ENCODE measurements at regions not wholly inside any gene's neighbourhood (a gene's known extent, or its start where the extent isn't known, plus 50 kb on each side); places are given as distances from the start of the nearest gene placed in this dataset.

DNA sequence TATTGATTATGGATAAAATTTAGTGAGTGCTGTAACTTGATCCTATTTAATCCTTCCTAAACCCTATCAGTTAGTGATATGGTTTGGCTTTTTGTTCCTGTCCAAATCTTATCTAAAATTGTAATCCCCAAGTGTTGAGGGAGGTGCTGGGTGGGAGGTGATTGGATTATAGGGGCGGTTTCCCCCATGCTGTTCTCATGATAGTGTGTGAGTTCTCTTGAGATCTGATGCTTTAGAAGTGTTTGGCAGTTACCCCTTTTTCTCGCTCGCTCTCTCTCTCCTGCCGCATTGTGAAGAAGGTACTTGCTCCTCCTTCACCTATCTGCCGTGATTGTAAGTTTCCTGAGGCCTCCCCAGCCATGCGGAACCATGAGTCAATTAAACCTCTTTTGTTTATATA is 134.0 kb upstream of the SUCLG2 start:
- Histone ChIP-seq H3K9me3 (ENCODE audit: control insufficient read depth, low read length) (no peaks in the 10 kb centered on the region), H2BK15ac (ENCODE audit: low read depth, poor library complexity, severe bottlenecking) (no peak overlapping the region), H3K36me3 (ENCODE audit: control insufficient read depth in 1 of 2, insufficient read depth in 2 of 2, low read depth in 1 of 2, low read length in 2 of 2) (no peaks in the 10 kb centered on the region), H3K4me3 (ENCODE audit: insufficient read depth in 1 of 2, low read depth in 1 of 2, low read length in 2 of 2) (no peak overlapping the region), H3K4me1 (ENCODE audit: control insufficient read depth, insufficient read depth, low read depth, low read length) (no peaks in the 10 kb centered on the region), H3K14ac (ENCODE audit: low read length in 2 of 2) (no peak overlapping the region), H2BK5ac (ENCODE audit: low read depth, low read length, poor library complexity, severe bottlenecking) (no peak overlapping the region), H3K4ac (ENCODE audit: low read depth in 1 of 2, low read length in 2 of 2) (no peak overlapping the region), H2AFZ (ENCODE audit: low read depth, low read length) (no peak overlapping the region), H2BK120ac (ENCODE audit: low read depth, low read length) (no peak overlapping the region), H3K27me3 (ENCODE audit: control insufficient read depth in 1 of 2, insufficient read depth in 1 of 2, low read length in 2 of 2) (no peaks in the 10 kb centered on the region), H3K18ac (ENCODE audit: low read depth in 1 of 2, low read length in 2 of 2) (no peak overlapping the region), H3K27ac (ENCODE audit: low read length, poor library complexity, severe bottlenecking) (no peak overlapping the region), H2BK12ac (ENCODE audit: low read length in 2 of 2) (no peak overlapping the region), H3K23ac (ENCODE audit: low read length in 2 of 2) (no peak overlapping the region), H2AK5ac (ENCODE audit: low read length, severe bottlenecking) (no peak overlapping the region), H3K9ac (ENCODE audit: low read length) (no peak overlapping the region), H4K91ac (ENCODE audit: low read length) (no peak overlapping the region), H4K8ac (ENCODE audit: low read length) (no peak overlapping the region), H3K4me2 (ENCODE audit: low read length, poor library complexity, severe bottlenecking) (no peak overlapping the region), H3K79me1 (replicated peaks; ENCODE audit: low read length, poor library complexity, severe bottlenecking) (no peaks in the 10 kb centered on the region)
- no peak for DNase-seq
- WGBS: 81% methylated on average over 5 of the region's 6 CpGs

DNA sequence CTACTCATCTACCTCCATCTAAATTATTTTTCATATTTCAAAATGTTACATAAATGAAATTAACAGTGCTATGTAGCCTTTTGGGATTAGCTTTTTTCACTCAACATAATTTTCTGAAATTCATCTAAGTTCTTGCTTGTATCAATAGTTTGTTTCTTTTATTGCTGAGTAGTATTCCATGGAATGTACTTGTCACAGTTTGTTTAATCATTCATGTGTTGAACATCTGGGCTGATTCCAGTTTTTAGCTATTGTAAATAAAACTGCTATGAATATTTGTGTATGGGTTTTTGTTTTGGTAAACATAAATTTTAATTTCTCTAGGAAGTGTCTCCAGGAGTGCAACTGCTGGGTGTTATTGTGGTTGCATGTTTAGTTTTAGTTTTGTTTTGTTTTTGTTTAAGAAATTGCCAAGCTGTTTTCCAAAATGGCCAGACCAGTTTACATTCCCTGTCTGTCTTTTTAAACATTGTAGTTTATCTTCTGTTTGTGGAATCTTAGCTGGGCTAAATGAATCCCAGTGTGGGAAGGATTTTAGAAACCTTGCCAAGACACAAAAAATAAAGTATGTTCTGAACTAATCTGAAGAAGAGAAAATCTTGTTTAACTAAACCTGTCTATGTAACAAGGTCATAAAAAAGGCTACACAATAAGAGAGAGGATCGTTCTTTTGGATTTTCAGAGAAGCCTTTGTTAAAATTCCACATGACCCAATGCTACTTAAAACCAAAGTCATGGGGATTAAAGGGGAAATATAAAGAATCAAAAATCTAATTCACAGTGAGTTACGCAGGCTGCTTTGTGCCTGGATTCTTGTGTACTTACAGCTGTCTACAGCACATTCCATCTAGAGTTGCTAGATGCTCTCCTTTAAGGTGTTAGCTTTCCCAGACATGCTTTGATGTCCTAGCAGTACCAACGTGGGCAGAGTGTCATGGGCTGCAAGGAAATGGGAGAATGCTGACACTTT is 129.2 kb upstream of the SUCLG2 start:
- no peaks in the 10 kb centered on the region for H3K4me1 ChIP-seq (ENCODE audit: control insufficient read depth, insufficient read depth, low read depth, low read length)
- H3K14ac ChIP-seq (ENCODE audit: low read length in 2 of 2): no peak overlapping the region
- no peak overlapping the region for H4K8ac ChIP-seq (ENCODE audit: low read length)
- no peak overlapping the region for H4K91ac ChIP-seq (ENCODE audit: low read length)
- no peak overlapping the region for H2AFZ ChIP-seq (ENCODE audit: low read depth, low read length)
- no peak overlapping the region for H3K23ac ChIP-seq (ENCODE audit: low read length in 2 of 2)
- H2AK5ac ChIP-seq (ENCODE audit: low read length, severe bottlenecking): no peak overlapping the region
- no peaks in the 10 kb centered on the region for H3K27me3 ChIP-seq (ENCODE audit: control insufficient read depth in 1 of 2, insufficient read depth in 1 of 2, low read length in 2 of 2)
- H3K9me3 ChIP-seq (ENCODE audit: control insufficient read depth, low read length): peaks cover 3% of the 10 kb centered on the region
- H3K4ac ChIP-seq (ENCODE audit: low read depth in 1 of 2, low read length in 2 of 2): peak overlapping the region in 1 of 2 experiments; percentile 17
- H3K79me1 ChIP-seq (replicated peaks; ENCODE audit: low read length, poor library complexity, severe bottlenecking): no peaks in the 10 kb centered on the region
- peak overlapping the region; percentile 64 to 82 for H3K18ac ChIP-seq (ENCODE audit: low read depth in 1 of 2, low read length in 2 of 2)
- H2BK5ac ChIP-seq (ENCODE audit: low read depth, low read length, poor library complexity, severe bottlenecking): peak overlapping the region; percentile 35
- H2BK12ac ChIP-seq (ENCODE audit: low read length in 2 of 2): peak overlapping the region; percentile 77 to 92
- no peak overlapping the region for H2BK15ac ChIP-seq (ENCODE audit: low read depth, poor library complexity, severe bottlenecking)
- no peaks in the 10 kb centered on the region for H3K36me3 ChIP-seq (ENCODE audit: control insufficient read depth in 1 of 2, insufficient read depth in 2 of 2, low read depth in 1 of 2, low read length in 2 of 2)
- 82% methylated on average over 1 of the region's 3 CpGs for WGBS
- H2BK120ac ChIP-seq (ENCODE audit: low read depth, low read length): no peak overlapping the region
- DNase-seq: peak; percentile 73
- H3K4me3 ChIP-seq (ENCODE audit: insufficient read depth in 1 of 2, low read depth in 1 of 2, low read length in 2 of 2): no peak overlapping the region
- H3K9ac ChIP-seq (ENCODE audit: low read length): no peak overlapping the region
- H3K27ac ChIP-seq (ENCODE audit: low read length, poor library complexity, severe bottlenecking): peak overlapping the region; percentile 39
- no peak overlapping the region for H3K4me2 ChIP-seq (ENCODE audit: low read length, poor library complexity, severe bottlenecking)

DNA sequence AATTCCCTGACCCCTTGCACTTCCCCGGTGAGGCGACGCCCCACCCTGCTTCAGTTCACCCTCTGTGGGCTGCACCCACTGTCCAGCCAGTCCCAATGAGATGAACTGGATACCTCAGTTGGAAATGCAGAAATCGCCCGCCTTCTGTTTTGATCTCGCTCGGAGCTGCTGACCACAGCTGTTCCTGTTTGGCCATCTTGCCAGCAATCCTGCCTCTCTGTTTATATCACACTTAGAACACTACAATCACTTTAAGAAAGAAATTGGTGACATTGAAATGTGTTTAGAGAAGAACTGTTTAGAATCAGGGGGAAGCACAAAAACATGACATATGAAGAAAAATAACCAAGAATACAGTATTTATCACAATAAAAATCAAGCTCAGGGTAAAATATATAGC is 127.5 kb upstream of the SUCLG2 start:
- Histone ChIP-seq H4K91ac (ENCODE audit: low read length) (no peak overlapping the region), H3K36me3 (ENCODE audit: control insufficient read depth in 1 of 2, insufficient read depth in 2 of 2, low read depth in 1 of 2, low read length in 2 of 2) (no peaks in the 10 kb centered on the region), H3K9ac (ENCODE audit: low read length) (no peak overlapping the region), H2BK12ac (ENCODE audit: low read length in 2 of 2) (peak overlapping the region; percentile 23 to 91), H3K23ac (ENCODE audit: low read length in 2 of 2) (no peak overlapping the region), H2BK15ac (ENCODE audit: low read depth, poor library complexity, severe bottlenecking) (no peak overlapping the region), H3K4me3 (ENCODE audit: insufficient read depth in 1 of 2, low read depth in 1 of 2, low read length in 2 of 2) (no peak overlapping the region), H2AFZ (ENCODE audit: low read depth, low read length) (no peak overlapping the region), H2BK120ac (ENCODE audit: low read depth, low read length) (no peak overlapping the region), H3K4ac (ENCODE audit: low read depth in 1 of 2, low read length in 2 of 2) (no peak overlapping the region), H3K9me3 (ENCODE audit: control insufficient read depth, low read length) (peaks cover 3% of the 10 kb centered on the region), H2AK5ac (ENCODE audit: low read length, severe bottlenecking) (no peak overlapping the region), H3K27ac (ENCODE audit: low read length, poor library complexity, severe bottlenecking) (no peak overlapping the region), H3K27me3 (ENCODE audit: control insufficient read depth in 1 of 2, insufficient read depth in 1 of 2, low read length in 2 of 2) (no peaks in the 10 kb centered on the region), H2BK5ac (ENCODE audit: low read depth, low read length, poor library complexity, severe bottlenecking) (no peak overlapping the region), H3K79me1 (replicated peaks; ENCODE audit: low read length, poor library complexity, severe bottlenecking) (no peaks in the 10 kb centered on the region), H3K4me2 (ENCODE audit: low read length, poor library complexity, severe bottlenecking) (no peak overlapping the region), H3K14ac (ENCODE audit: low read length in 2 of 2) (no peak overlapping the region), H3K4me1 (ENCODE audit: control insufficient read depth, insufficient read depth, low read depth, low read length) (no peaks in the 10 kb centered on the region), H3K18ac (ENCODE audit: low read depth in 1 of 2, low read length in 2 of 2) (peak overlapping the region in 1 of 2 experiments; percentile 44), H4K8ac (ENCODE audit: low read length) (no peak overlapping the region)
- DNase-seq: peak; percentile 40
- 85% methylated on average over 6 of the region's 7 CpGs for WGBS

DNA sequence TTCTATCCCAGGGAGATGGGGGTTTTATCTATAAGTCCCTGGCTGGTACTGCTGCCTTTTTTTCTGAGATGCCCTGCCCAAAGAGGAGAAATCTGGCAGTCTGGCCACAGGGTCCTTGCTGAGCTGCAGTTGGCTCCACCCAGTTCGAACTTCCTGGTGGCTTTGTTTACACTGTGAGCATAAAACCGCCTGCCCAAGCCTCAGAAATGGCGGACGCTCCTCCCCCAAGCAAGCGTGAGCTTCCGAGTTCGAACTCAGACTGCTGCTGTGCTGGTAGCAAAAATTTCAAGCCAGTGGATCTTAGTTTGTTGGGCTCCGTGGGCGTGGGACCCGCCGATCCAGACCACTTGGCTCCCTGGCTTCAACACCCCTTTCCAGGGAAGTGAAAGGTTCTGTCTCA is 126.8 kb upstream of the SUCLG2 start:
- Histone ChIP-seq H3K27ac (ENCODE audit: low read length, poor library complexity, severe bottlenecking) (no peak overlapping the region), H3K4me1 (ENCODE audit: control insufficient read depth, insufficient read depth, low read depth, low read length) (no peaks in the 10 kb centered on the region), H3K9ac (ENCODE audit: low read length) (no peak overlapping the region), H3K23ac (ENCODE audit: low read length in 2 of 2) (no peak overlapping the region), H2BK120ac (ENCODE audit: low read depth, low read length) (no peak overlapping the region), H3K4me3 (ENCODE audit: insufficient read depth in 1 of 2, low read depth in 1 of 2, low read length in 2 of 2) (no peak overlapping the region), H3K4ac (ENCODE audit: low read depth in 1 of 2, low read length in 2 of 2) (no peak overlapping the region), H2AK5ac (ENCODE audit: low read length, severe bottlenecking) (no peak overlapping the region), H3K14ac (ENCODE audit: low read length in 2 of 2) (no peak overlapping the region), H3K36me3 (ENCODE audit: control insufficient read depth in 1 of 2, insufficient read depth in 2 of 2, low read depth in 1 of 2, low read length in 2 of 2) (no peaks in the 10 kb centered on the region), H4K8ac (ENCODE audit: low read length) (no peak overlapping the region), H2BK15ac (ENCODE audit: low read depth, poor library complexity, severe bottlenecking) (no peak overlapping the region), H2AFZ (ENCODE audit: low read depth, low read length) (no peak overlapping the region), H3K79me1 (replicated peaks; ENCODE audit: low read length, poor library complexity, severe bottlenecking) (no peaks in the 10 kb centered on the region), H3K9me3 (ENCODE audit: control insufficient read depth, low read length) (peaks cover 3% of the 10 kb centered on the region), H3K27me3 (ENCODE audit: control insufficient read depth in 1 of 2, insufficient read depth in 1 of 2, low read length in 2 of 2) (no peaks in the 10 kb centered on the region), H3K4me2 (ENCODE audit: low read length, poor library complexity, severe bottlenecking) (no peak overlapping the region), H2BK5ac (ENCODE audit: low read depth, low read length, poor library complexity, severe bottlenecking) (no peak overlapping the region), H4K91ac (ENCODE audit: low read length) (no peak overlapping the region), H3K18ac (ENCODE audit: low read depth in 1 of 2, low read length in 2 of 2) (peak overlapping the region in 1 of 2 experiments; percentile 72), H2BK12ac (ENCODE audit: low read length in 2 of 2) (peak overlapping the region; percentile 21 to 91)
- DNase-seq: no peak
- 93% methylated on average over 11 of the region's 11 CpGs for WGBS
